ENCODE measurements at regions not wholly inside any gene's neighbourhood (a gene's known extent, or its start where the extent isn't known, plus 50 kb on each side); places are given as distances from the start of the nearest gene placed in this dataset.

GRCh38 chr19:31881988-31882387 is 463.4 kb upstream of the ZNF507 start:
- Histone ChIP-seq H3K4me1 (ENCODE audit: control insufficient read depth, insufficient read depth, low read length) (no peaks in the 10 kb centered on the region), H3K18ac (ENCODE audit: low read depth, low read length) (no peak overlapping the region), H3K4me3 (ENCODE audit: insufficient read depth, low read depth, low read length) (no peak overlapping the region), H2BK20ac (ENCODE audit: low read depth, low read length) (no peak overlapping the region), H3K9me3 (ENCODE audit: control insufficient read depth, insufficient read depth, low read length) (peaks cover 30% of the 10 kb centered on the region), H2BK5ac (ENCODE audit: low read depth, low read length, poor library complexity, severe bottlenecking) (no peak overlapping the region), H2AK9ac (replicated peaks; ENCODE audit: low read depth, low read length, poor library complexity) (no peak overlapping the region), H2BK120ac (ENCODE audit: low read depth, low read length) (no peak overlapping the region), H2AFZ (replicated peaks; ENCODE audit: low read length, poor library complexity) (no peak overlapping the region), H4K20me1 (ENCODE audit: insufficient read depth, low read length) (no peaks in the 10 kb centered on the region), H3K4ac (ENCODE audit: low read depth, low read length) (no peak overlapping the region), H3K9ac (ENCODE audit: low read depth, low read length) (no peak overlapping the region), H3K56ac (ENCODE audit: extremely low read depth, insufficient read depth, low read length) (no peak overlapping the region), H3K23ac (ENCODE audit: low read depth, low read length) (no peak overlapping the region), H4K5ac (ENCODE audit: low read depth, low read length) (no peak overlapping the region), H2AK5ac (ENCODE audit: low read depth, low read length) (no peak overlapping the region), H3K9me1 (ENCODE audit: insufficient read depth, low read length) (no peaks in the 10 kb centered on the region), H2BK15ac (ENCODE audit: low read depth, low read length) (no peak overlapping the region), H3K4me2 (ENCODE audit: low read depth, low read length) (no peak overlapping the region), H4K8ac (ENCODE audit: low read depth in 2 of 2, low read length in 2 of 2) (no peak overlapping the region), H3K14ac (replicated peaks; ENCODE audit: low read depth, low read length) (no peak overlapping the region), H4K91ac (ENCODE audit: insufficient read depth, low read depth, low read length) (no peak overlapping the region), H3K27me3 (ENCODE audit: control insufficient read depth, insufficient read depth, low read length) (no peaks in the 10 kb centered on the region), H3K79me1 (ENCODE audit: low read depth in 1 of 2, low read length in 2 of 2) (no peaks in the 10 kb centered on the region), H3K27ac (ENCODE audit: insufficient read depth, low read length) (no peak overlapping the region), H3K36me3 (ENCODE audit: control insufficient read depth, insufficient read depth, low read length) (no peaks in the 10 kb centered on the region)
- in situ Hi-C loops (cut with MboI; ENCODE audit: low sequenced_read_pairs) = no loop called here
- no peak for DNase-seq
- TF ChIP-seq CEBPB (IDR thresholded peaks at IDR 0.05; ENCODE audit: low read depth, low read length) = no peak
- dilution Hi-C loops (cut with HindIII; ENCODE audit: low sequenced_read_pairs, unreplicated experiment) = no loop called here
- BruUV-seq (replicated peaks) = no TSS peak
- POLR2A ChIA-PET (ENCODE audit: unreplicated experiment) = no interaction called here
- 64% methylated on average over 7 of the region's 7 CpGs; no CpG with 5 or more reads in 1 of the 2 experiments for WGBS, 2 experiments (ENCODE audit: extremely low coverage in 2 of 2, insufficient read length in 1 of 2)
- CTCF ChIA-PET = no interaction called here
- no peak for ATAC-seq (ENCODE audit: low read depth)
- intact Hi-C loops (cut with micrococcal nuclease) = no loop called here

All from IMR-90 (cell line).